Glutamatergic neuron (in vitro differentiated cells): ENCODE measurements at regions not wholly inside any gene's neighbourhood (a gene's known extent, or its start where the extent isn't known, plus 50 kb on each side); places are given as distances from the start of the nearest gene placed in this dataset.

Source experiments
- DNase-seq: peaks from one replicate; pipeline ENCODE4 v3.0.0; 2022
- H3K27ac Mint-ChIP-seq: one replicate; pipeline ENCODE4 v1.8.0; 2020; ENCODE audit warnings: mild to moderate bottlenecking, mixed read lengths, inconsistent platforms; ENCODE audit not compliant: unreplicated experiment
- H3K27me3 Mint-ChIP-seq: one replicate; pipeline ENCODE4 v1.8.0; 2020; ENCODE audit warnings: mild to moderate bottlenecking, moderate library complexity, mixed read lengths, inconsistent platforms; ENCODE audit not compliant: unreplicated experiment
- H3K36me3 Mint-ChIP-seq: one replicate; pipeline ENCODE4 v1.8.0; 2020; ENCODE audit warnings: mild to moderate bottlenecking, mixed read lengths, inconsistent platforms; ENCODE audit not compliant: unreplicated experiment
- H3K4me1 Mint-ChIP-seq: one replicate; pipeline ENCODE4 v1.8.0; 2020; ENCODE audit warnings: mild to moderate bottlenecking, low read depth, mixed read lengths, inconsistent platforms; ENCODE audit not compliant: unreplicated experiment
- H3K4me3 Mint-ChIP-seq: one replicate; pipeline ENCODE4 v1.8.0; 2020; ENCODE audit warnings: mild to moderate bottlenecking, mixed read lengths, inconsistent platforms; ENCODE audit not compliant: unreplicated experiment
- H3K9me3 Mint-ChIP-seq: one replicate; pipeline ENCODE4 v1.8.0; 2020; ENCODE audit warnings: mild to moderate bottlenecking, moderate library complexity, mixed read lengths, inconsistent platforms; ENCODE audit not compliant: unreplicated experiment
- TF ChIP-seq, protein P1 (sequence below): fragments of 200-600 bp; sonication (generic); IDR thresholded peaks from one replicate; pipeline ENCODE4 v1.5.0; 2021; ENCODE audit not compliant: partially characterized antibody, unreplicated experiment

DNA sequence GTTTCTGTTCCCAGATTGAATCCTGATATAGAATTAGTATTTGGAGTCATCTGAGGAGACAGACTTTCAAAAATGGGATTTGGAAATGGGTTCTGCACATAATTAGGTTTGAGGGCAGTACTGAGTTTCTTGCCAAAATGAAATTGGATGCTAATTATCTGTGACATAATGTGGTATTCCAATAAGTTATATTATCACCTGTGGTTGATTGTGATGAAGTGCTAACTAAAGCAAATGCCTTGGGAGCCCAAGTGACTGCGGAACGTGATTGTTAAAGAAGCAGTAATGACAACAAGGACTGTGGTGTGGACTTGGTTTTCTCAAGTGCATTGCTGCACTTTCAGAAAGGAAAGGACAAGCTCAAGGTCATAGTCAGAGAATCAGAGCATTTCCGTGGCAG, 337.0 kb downstream of the IPO8 start:
- Mint-ChIP-seq H3K9me3 (peaks cover 2% of the 10 kb centered on the region), H3K4me3 (no peak overlapping the region), H3K27ac (no peak overlapping the region), H3K36me3 (peaks cover under 1% of the 10 kb centered on the region), H3K4me1 (no peaks in the 10 kb centered on the region), H3K27me3 (no peaks in the 10 kb centered on the region)
- DNase-seq: no peak
- TF ChIP-seq, protein P1, sequence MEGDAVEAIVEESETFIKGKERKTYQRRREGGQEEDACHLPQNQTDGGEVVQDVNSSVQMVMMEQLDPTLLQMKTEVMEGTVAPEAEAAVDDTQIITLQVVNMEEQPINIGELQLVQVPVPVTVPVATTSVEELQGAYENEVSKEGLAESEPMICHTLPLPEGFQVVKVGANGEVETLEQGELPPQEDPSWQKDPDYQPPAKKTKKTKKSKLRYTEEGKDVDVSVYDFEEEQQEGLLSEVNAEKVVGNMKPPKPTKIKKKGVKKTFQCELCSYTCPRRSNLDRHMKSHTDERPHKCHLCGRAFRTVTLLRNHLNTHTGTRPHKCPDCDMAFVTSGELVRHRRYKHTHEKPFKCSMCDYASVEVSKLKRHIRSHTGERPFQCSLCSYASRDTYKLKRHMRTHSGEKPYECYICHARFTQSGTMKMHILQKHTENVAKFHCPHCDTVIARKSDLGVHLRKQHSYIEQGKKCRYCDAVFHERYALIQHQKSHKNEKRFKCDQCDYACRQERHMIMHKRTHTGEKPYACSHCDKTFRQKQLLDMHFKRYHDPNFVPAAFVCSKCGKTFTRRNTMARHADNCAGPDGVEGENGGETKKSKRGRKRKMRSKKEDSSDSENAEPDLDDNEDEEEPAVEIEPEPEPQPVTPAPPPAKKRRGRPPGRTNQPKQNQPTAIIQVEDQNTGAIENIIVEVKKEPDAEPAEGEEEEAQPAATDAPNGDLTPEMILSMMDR: no peak

DNA sequence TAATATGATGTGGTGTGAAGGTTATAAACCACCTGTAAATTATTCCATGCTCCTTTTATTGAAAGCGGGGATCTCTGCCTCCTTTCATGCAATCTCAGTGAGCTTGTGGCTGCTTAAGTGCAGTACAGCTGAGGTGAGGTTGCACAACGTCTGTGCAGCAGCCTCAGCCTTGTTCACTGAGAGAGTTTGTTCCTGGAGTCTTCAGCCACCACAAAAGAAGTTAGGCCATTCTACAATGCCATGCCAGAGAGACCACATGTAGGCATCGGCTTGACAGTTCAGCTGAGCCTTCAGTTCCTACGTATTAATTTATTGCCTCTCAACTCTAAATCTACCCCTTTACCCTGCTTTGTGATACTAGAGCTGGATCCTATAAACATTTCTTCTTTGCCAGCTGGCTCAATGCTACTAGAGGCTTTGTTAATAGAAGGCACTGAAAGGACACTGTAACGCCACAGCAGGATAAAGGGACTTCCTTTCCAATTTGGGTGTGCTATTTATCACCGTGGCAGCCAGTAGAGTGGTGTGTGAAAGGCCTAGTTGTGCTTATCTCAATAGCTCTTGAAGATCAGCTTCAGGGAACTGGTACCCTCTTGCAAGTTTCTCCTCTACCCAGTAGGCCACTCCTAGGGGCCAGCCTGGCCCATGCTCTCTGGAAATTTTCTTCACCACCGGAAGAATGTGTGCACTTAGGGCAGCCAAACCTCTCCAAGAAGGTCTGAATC, 337.7 kb downstream of the IPO8 start:
- H3K27me3 Mint-ChIP-seq: no peaks in the 10 kb centered on the region
- H3K9me3 Mint-ChIP-seq: peaks cover 2% of the 10 kb centered on the region
- DNase-seq: no peak
- no peak overlapping the region for H3K27ac Mint-ChIP-seq
- H3K36me3 Mint-ChIP-seq: no peaks in the 10 kb centered on the region
- no peak overlapping the region for H3K4me3 Mint-ChIP-seq
- TF ChIP-seq, protein P1: no peak
- no peaks in the 10 kb centered on the region for H3K4me1 Mint-ChIP-seq

DNA sequence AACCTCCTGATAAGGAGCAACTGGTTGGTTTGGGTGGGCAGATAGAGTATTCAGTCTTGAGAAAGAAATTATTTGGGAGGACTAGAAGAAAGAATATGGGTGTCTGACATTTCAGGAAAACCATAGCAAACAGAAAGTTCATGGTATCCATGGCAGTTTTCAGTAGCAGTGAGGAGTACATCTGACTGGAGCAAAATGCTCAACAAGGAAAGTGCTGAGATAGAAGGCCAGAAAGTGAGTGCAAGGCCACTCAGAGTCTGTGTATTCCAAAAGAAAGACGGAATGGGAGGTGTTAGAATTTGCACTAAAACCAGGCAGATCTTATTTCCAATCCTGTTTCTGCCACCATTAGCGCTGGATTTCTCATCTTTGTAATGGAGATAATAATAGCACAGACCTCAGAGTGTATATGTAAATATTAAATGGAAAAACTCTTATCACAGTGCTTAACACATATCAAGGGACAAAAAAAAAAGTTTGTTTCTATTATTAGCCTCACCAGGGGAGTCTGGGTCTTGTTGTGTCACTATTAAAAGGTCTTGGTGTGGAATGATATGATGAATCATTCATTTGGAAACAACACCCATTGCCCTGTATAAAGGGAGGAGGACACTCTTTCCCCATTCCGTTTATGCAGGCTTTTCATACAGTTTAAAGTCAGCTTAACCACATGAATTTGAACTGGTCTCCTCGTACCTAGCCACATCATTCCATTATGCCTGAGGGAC, 349.8 kb downstream of the IPO8 start:
- DNase-seq: no peak
- Mint-ChIP-seq H3K36me3 (peaks cover 6% of the 10 kb centered on the region), H3K4me3 (no peak overlapping the region), H3K27me3 (no peaks in the 10 kb centered on the region), H3K9me3 (peaks cover 3% of the 10 kb centered on the region), H3K4me1 (no peaks in the 10 kb centered on the region), H3K27ac (no peak overlapping the region)
- TF ChIP-seq, protein P1: no peak

DNA sequence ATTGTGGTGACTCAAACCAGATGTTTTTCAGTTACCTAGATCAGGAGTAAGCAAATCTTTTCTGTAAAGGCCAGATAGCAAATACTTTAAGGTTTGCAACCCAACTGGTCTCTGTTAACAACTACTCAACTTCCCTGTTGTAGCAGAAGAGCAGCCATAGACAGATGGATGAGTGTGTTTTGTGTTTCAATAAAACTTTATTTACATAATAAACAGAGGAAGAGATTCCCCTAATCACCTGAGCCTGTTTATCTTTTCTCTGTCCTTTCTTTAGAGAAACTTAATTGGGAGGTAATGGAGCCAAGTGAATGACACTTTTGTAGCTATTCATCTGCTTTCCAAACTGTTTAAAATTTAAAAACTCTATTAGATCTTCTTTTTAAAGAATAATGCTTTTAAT, 365.1 kb downstream of the IPO8 start:
- no peak for DNase-seq
- Mint-ChIP-seq H3K4me3 (no peak overlapping the region), H3K27ac (no peak overlapping the region), H3K36me3 (no peaks in the 10 kb centered on the region), H3K27me3 (no peaks in the 10 kb centered on the region), H3K4me1 (no peaks in the 10 kb centered on the region), H3K9me3 (no peaks in the 10 kb centered on the region)
- TF ChIP-seq, protein P1: no peak

DNA sequence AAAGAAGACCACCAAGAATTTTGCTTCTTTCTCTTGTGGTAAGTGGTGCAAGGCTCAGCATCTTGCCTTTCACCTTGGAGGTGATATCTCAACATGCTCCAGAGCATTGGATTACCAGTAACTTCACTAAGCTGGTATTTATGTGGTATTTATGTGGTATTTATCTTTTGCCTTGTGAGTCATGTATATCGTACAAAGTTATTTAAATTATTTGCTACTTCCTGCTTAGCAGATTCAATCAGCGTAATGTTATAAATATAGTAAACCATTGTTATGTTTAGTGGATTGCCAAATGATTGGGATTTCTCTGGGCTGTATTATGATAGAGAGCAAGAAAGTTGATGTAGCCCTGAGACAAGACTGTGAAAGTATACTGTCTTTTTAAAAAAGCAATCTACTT, 366.4 kb downstream of the IPO8 start:
- Mint-ChIP-seq H3K4me1 (no peaks in the 10 kb centered on the region), H3K27me3 (peaks cover 1% of the 10 kb centered on the region), H3K9me3 (no peaks in the 10 kb centered on the region), H3K27ac (no peak overlapping the region), H3K36me3 (no peaks in the 10 kb centered on the region), H3K4me3 (no peak overlapping the region)
- DNase-seq: no peak
- TF ChIP-seq, protein P1: no peak
